PFSK-1 (cell line): ENCODE measurements at regions not wholly inside any gene's neighbourhood (a gene's known extent, or its start where the extent isn't known, plus 50 kb on each side); places are given as distances from the start of the nearest gene placed in this dataset.

Source experiments
- FOXP2 ChIP-seq: optimal IDR thresholded peaks from 2 replicates; pipeline ENCODE3; 2011; ENCODE audit warnings: borderline replicate concordance, control low read depth, inconsistent platforms; ENCODE audit not compliant: insufficient read depth; ENCODE audit errors: extremely low read length, extremely low read depth
- POLR2AphosphoS5 ChIP-seq: IDR thresholded peaks from 2 replicates; pipeline ENCODE4 v1.6.1; 2012; ENCODE audit warnings: low read depth, mild to moderate bottlenecking, control low read depth, low read length, moderate library complexity
- SIN3A ChIP-seq: IDR thresholded peaks from 2 replicates; pipeline ENCODE4 v1.6.1; 2012; ENCODE audit warnings: mild to moderate bottlenecking, low read length, moderate library complexity, borderline replicate concordance; ENCODE audit not compliant: insufficient read depth
- TAF1 ChIP-seq: IDR thresholded peaks from 2 replicates; pipeline ENCODE4 v1.6.1; 2012; ENCODE audit warnings: low read length, control low read depth, borderline replicate concordance; ENCODE audit not compliant: insufficient read depth
- TF ChIP-seq, protein P1 (sequence below), 2 experiments: IDR thresholded peaks; 2 replicates each; pipeline versions ENCODE4 v1.6.1 to v1.8.0; 2011 to 2012; ENCODE audit warnings: low read depth in 2 of 2, low read length in 2 of 2, control low read depth in 1 of 2, inconsistent platforms in 1 of 2, mild to moderate bottlenecking in 1 of 2, moderate library complexity in 1 of 2; ENCODE audit not compliant: insufficient read depth in 1 of 2

GRCh38 chr5:110104726-110105669 is 415.3 kb downstream of the MAN2A1 start:
- TF ChIP-seq POLR2AphosphoS5 = no peak
- TF ChIP-seq FOXP2 = no peak
- no peak for TF ChIP-seq TAF1
- TF ChIP-seq SIN3A = no peak
- TF ChIP-seq, protein P1, sequence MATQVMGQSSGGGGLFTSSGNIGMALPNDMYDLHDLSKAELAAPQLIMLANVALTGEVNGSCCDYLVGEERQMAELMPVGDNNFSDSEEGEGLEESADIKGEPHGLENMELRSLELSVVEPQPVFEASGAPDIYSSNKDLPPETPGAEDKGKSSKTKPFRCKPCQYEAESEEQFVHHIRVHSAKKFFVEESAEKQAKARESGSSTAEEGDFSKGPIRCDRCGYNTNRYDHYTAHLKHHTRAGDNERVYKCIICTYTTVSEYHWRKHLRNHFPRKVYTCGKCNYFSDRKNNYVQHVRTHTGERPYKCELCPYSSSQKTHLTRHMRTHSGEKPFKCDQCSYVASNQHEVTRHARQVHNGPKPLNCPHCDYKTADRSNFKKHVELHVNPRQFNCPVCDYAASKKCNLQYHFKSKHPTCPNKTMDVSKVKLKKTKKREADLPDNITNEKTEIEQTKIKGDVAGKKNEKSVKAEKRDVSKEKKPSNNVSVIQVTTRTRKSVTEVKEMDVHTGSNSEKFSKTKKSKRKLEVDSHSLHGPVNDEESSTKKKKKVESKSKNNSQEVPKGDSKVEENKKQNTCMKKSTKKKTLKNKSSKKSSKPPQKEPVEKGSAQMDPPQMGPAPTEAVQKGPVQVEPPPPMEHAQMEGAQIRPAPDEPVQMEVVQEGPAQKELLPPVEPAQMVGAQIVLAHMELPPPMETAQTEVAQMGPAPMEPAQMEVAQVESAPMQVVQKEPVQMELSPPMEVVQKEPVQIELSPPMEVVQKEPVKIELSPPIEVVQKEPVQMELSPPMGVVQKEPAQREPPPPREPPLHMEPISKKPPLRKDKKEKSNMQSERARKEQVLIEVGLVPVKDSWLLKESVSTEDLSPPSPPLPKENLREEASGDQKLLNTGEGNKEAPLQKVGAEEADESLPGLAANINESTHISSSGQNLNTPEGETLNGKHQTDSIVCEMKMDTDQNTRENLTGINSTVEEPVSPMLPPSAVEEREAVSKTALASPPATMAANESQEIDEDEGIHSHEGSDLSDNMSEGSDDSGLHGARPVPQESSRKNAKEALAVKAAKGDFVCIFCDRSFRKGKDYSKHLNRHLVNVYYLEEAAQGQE (IDR thresholded peaks at IDR 0.05; ENCODE audit: insufficient read depth in 1 of 2, low read depth in 2 of 2, low read length in 2 of 2) = no peak

- TF ChIP-seq, protein P1 (IDR thresholded peaks at IDR 0.05; ENCODE audit: insufficient read depth in 1 of 2, low read depth in 2 of 2, low read length in 2 of 2) = no peak
- TF ChIP-seq TAF1 (no peak), SIN3A (no peak), FOXP2 (no peak), POLR2AphosphoS5 (no peak)
These were observed 416.0 kb downstream of the MAN2A1 start for GRCh38 chr5:110105692-110106091.

GRCh38 chr5:110106750-110107149 is 417.0 kb downstream of the MAN2A1 start:
- no peak for TF ChIP-seq FOXP2
- TF ChIP-seq, protein P1 (IDR thresholded peaks at IDR 0.05; ENCODE audit: insufficient read depth in 1 of 2, low read depth in 2 of 2, low read length in 2 of 2) = no peak
- no peak for TF ChIP-seq TAF1
- no peak for TF ChIP-seq SIN3A
- no peak for TF ChIP-seq POLR2AphosphoS5

- TF ChIP-seq FOXP2 (no peak), SIN3A (no peak), TAF1 (no peak), POLR2AphosphoS5 (no peak)
- TF ChIP-seq, protein P1 (IDR thresholded peaks at IDR 0.05; ENCODE audit: insufficient read depth in 1 of 2, low read depth in 2 of 2, low read length in 2 of 2) = no peak
These were observed 418.8 kb downstream of the MAN2A1 start for GRCh38 chr5:110108520-110108919.
